ENCODE measurements at regions not wholly inside any gene's neighbourhood (a gene's known extent, or its start where the extent isn't known, plus 50 kb on each side); places are given as distances from the start of the nearest gene placed in this dataset.

GRCh38 chr5:51495672-51496071 lies 112.4 kb downstream of the ISL1 start:
- Histone ChIP-seq H3K79me2 (replicated peaks; ENCODE audit: insufficient read depth) (no peaks in the 10 kb centered on the region), H3K27me3 (ENCODE audit: insufficient read depth) (no peaks in the 10 kb centered on the region), H3K4me3 (no peak overlapping the region), H3F3A (replicated peaks; ENCODE audit: low read depth) (no peaks in the 10 kb centered on the region), H4K20me1 (replicated peaks; ENCODE audit: insufficient read depth) (no peaks in the 10 kb centered on the region), H3K4me2 (no peak overlapping the region), H3K4me1 (ENCODE audit: insufficient read depth) (no peaks in the 10 kb centered on the region), H3K36me3 (ENCODE audit: insufficient read depth) (no peaks in the 10 kb centered on the region), H3K9me2 (ENCODE audit: insufficient read depth) (no peaks in the 10 kb centered on the region), H3K27ac (ENCODE audit: low read depth) (no peak overlapping the region), H2AFZ (0 out of 2 replicates have a peak overlapping the region, but pooled peaks have one; percentile 11)
- no peaks in the 10 kb centered on the region for H3K9me3 Mint-ChIP-seq
- no peak overlapping the region for H3K4me3 Mint-ChIP-seq
- no peak overlapping the region for H3K27ac Mint-ChIP-seq
- H3K4me1 Mint-ChIP-seq = no peaks in the 10 kb centered on the region
- no peaks in the 10 kb centered on the region for H3K27me3 Mint-ChIP-seq (ENCODE audit: insufficient read depth, low read depth, poor library complexity)
- TF ChIP-seq, protein P1, sequence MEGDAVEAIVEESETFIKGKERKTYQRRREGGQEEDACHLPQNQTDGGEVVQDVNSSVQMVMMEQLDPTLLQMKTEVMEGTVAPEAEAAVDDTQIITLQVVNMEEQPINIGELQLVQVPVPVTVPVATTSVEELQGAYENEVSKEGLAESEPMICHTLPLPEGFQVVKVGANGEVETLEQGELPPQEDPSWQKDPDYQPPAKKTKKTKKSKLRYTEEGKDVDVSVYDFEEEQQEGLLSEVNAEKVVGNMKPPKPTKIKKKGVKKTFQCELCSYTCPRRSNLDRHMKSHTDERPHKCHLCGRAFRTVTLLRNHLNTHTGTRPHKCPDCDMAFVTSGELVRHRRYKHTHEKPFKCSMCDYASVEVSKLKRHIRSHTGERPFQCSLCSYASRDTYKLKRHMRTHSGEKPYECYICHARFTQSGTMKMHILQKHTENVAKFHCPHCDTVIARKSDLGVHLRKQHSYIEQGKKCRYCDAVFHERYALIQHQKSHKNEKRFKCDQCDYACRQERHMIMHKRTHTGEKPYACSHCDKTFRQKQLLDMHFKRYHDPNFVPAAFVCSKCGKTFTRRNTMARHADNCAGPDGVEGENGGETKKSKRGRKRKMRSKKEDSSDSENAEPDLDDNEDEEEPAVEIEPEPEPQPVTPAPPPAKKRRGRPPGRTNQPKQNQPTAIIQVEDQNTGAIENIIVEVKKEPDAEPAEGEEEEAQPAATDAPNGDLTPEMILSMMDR (conservative IDR thresholded peaks at IDR 0.05; ENCODE audit: low read depth in 2 of 2) = no peak
- TF ChIP-seq ZNF331 (CRISPR knock-in tag; IDR thresholded peaks at IDR 0.05; ENCODE audit: low read depth) = no peak
- TF ChIP-seq ZNF114 (CRISPR knock-in tag; IDR thresholded peaks at IDR 0.05) = no peak
- TF ChIP-seq POLR2AphosphoS5 (IDR thresholded peaks at IDR 0.05; ENCODE audit: low read depth) = no peak
- TF ChIP-seq, protein P2, sequence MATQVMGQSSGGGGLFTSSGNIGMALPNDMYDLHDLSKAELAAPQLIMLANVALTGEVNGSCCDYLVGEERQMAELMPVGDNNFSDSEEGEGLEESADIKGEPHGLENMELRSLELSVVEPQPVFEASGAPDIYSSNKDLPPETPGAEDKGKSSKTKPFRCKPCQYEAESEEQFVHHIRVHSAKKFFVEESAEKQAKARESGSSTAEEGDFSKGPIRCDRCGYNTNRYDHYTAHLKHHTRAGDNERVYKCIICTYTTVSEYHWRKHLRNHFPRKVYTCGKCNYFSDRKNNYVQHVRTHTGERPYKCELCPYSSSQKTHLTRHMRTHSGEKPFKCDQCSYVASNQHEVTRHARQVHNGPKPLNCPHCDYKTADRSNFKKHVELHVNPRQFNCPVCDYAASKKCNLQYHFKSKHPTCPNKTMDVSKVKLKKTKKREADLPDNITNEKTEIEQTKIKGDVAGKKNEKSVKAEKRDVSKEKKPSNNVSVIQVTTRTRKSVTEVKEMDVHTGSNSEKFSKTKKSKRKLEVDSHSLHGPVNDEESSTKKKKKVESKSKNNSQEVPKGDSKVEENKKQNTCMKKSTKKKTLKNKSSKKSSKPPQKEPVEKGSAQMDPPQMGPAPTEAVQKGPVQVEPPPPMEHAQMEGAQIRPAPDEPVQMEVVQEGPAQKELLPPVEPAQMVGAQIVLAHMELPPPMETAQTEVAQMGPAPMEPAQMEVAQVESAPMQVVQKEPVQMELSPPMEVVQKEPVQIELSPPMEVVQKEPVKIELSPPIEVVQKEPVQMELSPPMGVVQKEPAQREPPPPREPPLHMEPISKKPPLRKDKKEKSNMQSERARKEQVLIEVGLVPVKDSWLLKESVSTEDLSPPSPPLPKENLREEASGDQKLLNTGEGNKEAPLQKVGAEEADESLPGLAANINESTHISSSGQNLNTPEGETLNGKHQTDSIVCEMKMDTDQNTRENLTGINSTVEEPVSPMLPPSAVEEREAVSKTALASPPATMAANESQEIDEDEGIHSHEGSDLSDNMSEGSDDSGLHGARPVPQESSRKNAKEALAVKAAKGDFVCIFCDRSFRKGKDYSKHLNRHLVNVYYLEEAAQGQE (IDR thresholded peaks at IDR 0.05; ENCODE audit: unreplicated experiment) = no peak
- TF ChIP-seq JUNB (IDR thresholded peaks at IDR 0.05; ENCODE audit: unreplicated experiment) = no peak
- TF ChIP-seq STAT1 (IDR thresholded peaks at IDR 0.05; ENCODE audit: unreplicated experiment) = no peak
- TF ChIP-seq EZH2phosphoT487 (IDR thresholded peaks at IDR 0.05; ENCODE audit: unreplicated experiment) = no peak
- TF ChIP-seq, protein P3, sequence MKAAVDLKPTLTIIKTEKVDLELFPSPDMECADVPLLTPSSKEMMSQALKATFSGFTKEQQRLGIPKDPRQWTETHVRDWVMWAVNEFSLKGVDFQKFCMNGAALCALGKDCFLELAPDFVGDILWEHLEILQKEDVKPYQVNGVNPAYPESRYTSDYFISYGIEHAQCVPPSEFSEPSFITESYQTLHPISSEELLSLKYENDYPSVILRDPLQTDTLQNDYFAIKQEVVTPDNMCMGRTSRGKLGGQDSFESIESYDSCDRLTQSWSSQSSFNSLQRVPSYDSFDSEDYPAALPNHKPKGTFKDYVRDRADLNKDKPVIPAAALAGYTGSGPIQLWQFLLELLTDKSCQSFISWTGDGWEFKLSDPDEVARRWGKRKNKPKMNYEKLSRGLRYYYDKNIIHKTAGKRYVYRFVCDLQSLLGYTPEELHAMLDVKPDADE (IDR thresholded peaks at IDR 0.05) = no peak
- no peak for TF ChIP-seq NANOG (IDR thresholded peaks at IDR 0.05; ENCODE audit: borderline replicate concordance)
- TF ChIP-seq ZNF462 (CRISPR knock-in tag; IDR thresholded peaks at IDR 0.05) = no peak
- no peak for TF ChIP-seq EZH2 (IDR thresholded peaks at IDR 0.05; ENCODE audit: low read depth, unreplicated experiment)
- no peak for TF ChIP-seq CREB1 (CRISPR knock-in tag; IDR thresholded peaks at IDR 0.05; ENCODE audit: low read depth)
- ATAC-seq (no peak), DNase-seq (ENCODE audit: low spot score) (no peak)
- H3K36me3 Mint-ChIP-seq (ENCODE audit: low read depth) = no peaks in the 10 kb centered on the region
